ENCODE measurements at regions not wholly inside any gene's neighbourhood (a gene's known extent, or its start where the extent isn't known, plus 50 kb on each side); places are given as distances from the start of the nearest gene placed in this dataset.

- no peak overlapping the region for H3K4me3 ChIP-seq (ENCODE audit: control insufficient read depth in 2 of 3, extremely low read depth in 1 of 3, insufficient read depth in 2 of 3, low read depth in 1 of 3, low read length in 3 of 3)
- DNase-seq (ENCODE audit: low read depth, low spot score) (no peak), FAIRE-seq (no peak)
- no peaks in the 10 kb centered on the region for H3K9me3 ChIP-seq (ENCODE audit: control insufficient read depth, low read depth, low read length)
- no peaks in the 10 kb centered on the region for H3K27me3 ChIP-seq (ENCODE audit: control insufficient read depth, extremely low read depth, insufficient read depth, low read length)
- no peaks in the 10 kb centered on the region for H3K4me1 ChIP-seq (ENCODE audit: control insufficient read depth, extremely low read depth, insufficient read depth, low read length)
- dilution Hi-C loops (cut with MboI; ENCODE audit: extremely low pct_ligation_motif_present, low sequenced_read_pairs), result no loop called here
- no peaks in the 10 kb centered on the region for H3K79me2 ChIP-seq (ENCODE audit: control insufficient read depth, insufficient read depth, low read length)
- no peaks in the 10 kb centered on the region for H3K36me3 ChIP-seq (ENCODE audit: control insufficient read depth in 2 of 2, extremely low read depth in 1 of 2, insufficient read depth in 2 of 2, low read length in 2 of 2)
- no peak overlapping the region for H3K9ac ChIP-seq (ENCODE audit: control insufficient read depth, extremely low read depth, insufficient read depth, low read length)
- H3K27ac ChIP-seq (ENCODE audit: control insufficient read depth, insufficient read depth, low read length), result no peak overlapping the region
- H2AFZ ChIP-seq (ENCODE audit: control insufficient read depth, low read length), result no peak overlapping the region
- no peaks in the 10 kb centered on the region for H3K9me1 ChIP-seq (ENCODE audit: control insufficient read depth, extremely low read depth, insufficient read depth, low read length)
- no peaks in the 10 kb centered on the region for H4K20me1 ChIP-seq (ENCODE audit: control insufficient read depth, extremely low read depth, insufficient read depth, low read length)
- TF ChIP-seq EZH2 (IDR thresholded peaks at IDR 0.05; ENCODE audit: low read length), result no peak
- H3K4me2 ChIP-seq (ENCODE audit: control insufficient read depth, extremely low read depth, insufficient read depth, low read depth, low read length), result no peak overlapping the region
Observed at GRCh38 chr1:240018617-240019016, 73.1 kb upstream of the FMN2 start.

GRCh38 chr1:240019524-240019923 lies 72.2 kb upstream of the FMN2 start:
- H3K27me3 ChIP-seq (ENCODE audit: control insufficient read depth, extremely low read depth, insufficient read depth, low read length), result no peaks in the 10 kb centered on the region
- H3K4me1 ChIP-seq (ENCODE audit: control insufficient read depth, extremely low read depth, insufficient read depth, low read length), result no peaks in the 10 kb centered on the region
- no peaks in the 10 kb centered on the region for H3K9me1 ChIP-seq (ENCODE audit: control insufficient read depth, extremely low read depth, insufficient read depth, low read length)
- TF ChIP-seq EZH2 (IDR thresholded peaks at IDR 0.05; ENCODE audit: low read length) (no peak), CTCF (optimal IDR thresholded peaks at IDR 0.05 in 1 of 3, IDR thresholded peaks at IDR 0.05 in 1 of 3, conservative IDR thresholded peaks at IDR 0.05 in 1 of 3; ENCODE audit: extremely low read depth in 1 of 3, insufficient read depth in 2 of 3, low read length in 3 of 3) (no peak)
- no peak overlapping the region for H3K4me2 ChIP-seq (ENCODE audit: control insufficient read depth, extremely low read depth, insufficient read depth, low read depth, low read length)
- FAIRE-seq (no peak), DNase-seq (ENCODE audit: low read depth, low spot score) (no peak)
- H3K9ac ChIP-seq (ENCODE audit: control insufficient read depth, extremely low read depth, insufficient read depth, low read length), result no peak overlapping the region
- no peaks in the 10 kb centered on the region for H3K9me3 ChIP-seq (ENCODE audit: control insufficient read depth, low read depth, low read length)
- dilution Hi-C loops (cut with MboI; ENCODE audit: extremely low pct_ligation_motif_present, low sequenced_read_pairs), result no loop called here
- H3K79me2 ChIP-seq (ENCODE audit: control insufficient read depth, insufficient read depth, low read length), result no peaks in the 10 kb centered on the region
- no peak overlapping the region for H2AFZ ChIP-seq (ENCODE audit: control insufficient read depth, low read length)
- H3K4me3 ChIP-seq (ENCODE audit: control insufficient read depth in 2 of 3, extremely low read depth in 1 of 3, insufficient read depth in 2 of 3, low read depth in 1 of 3, low read length in 3 of 3), result no peak overlapping the region
- H3K27ac ChIP-seq (ENCODE audit: control insufficient read depth, insufficient read depth, low read length), result no peak overlapping the region
- H3K36me3 ChIP-seq (ENCODE audit: control insufficient read depth in 2 of 2, extremely low read depth in 1 of 2, insufficient read depth in 2 of 2, low read length in 2 of 2), result no peaks in the 10 kb centered on the region
- H4K20me1 ChIP-seq (ENCODE audit: control insufficient read depth, extremely low read depth, insufficient read depth, low read length), result no peaks in the 10 kb centered on the region

GRCh38 chr1:240020871-240021270 lies 70.8 kb upstream of the FMN2 start:
- DNase-seq (ENCODE audit: low read depth, low spot score) (no peak), FAIRE-seq (no peak)
- Histone ChIP-seq H3K4me1 (ENCODE audit: control insufficient read depth, extremely low read depth, insufficient read depth, low read length) (no peaks in the 10 kb centered on the region), H3K4me3 (ENCODE audit: control insufficient read depth in 2 of 3, extremely low read depth in 1 of 3, insufficient read depth in 2 of 3, low read depth in 1 of 3, low read length in 3 of 3) (no peak overlapping the region), H4K20me1 (ENCODE audit: control insufficient read depth, extremely low read depth, insufficient read depth, low read length) (no peaks in the 10 kb centered on the region), H3K4me2 (ENCODE audit: control insufficient read depth, extremely low read depth, insufficient read depth, low read depth, low read length) (no peak overlapping the region), H3K9ac (ENCODE audit: control insufficient read depth, extremely low read depth, insufficient read depth, low read length) (no peak overlapping the region), H3K9me3 (ENCODE audit: control insufficient read depth, low read depth, low read length) (no peaks in the 10 kb centered on the region), H3K36me3 (ENCODE audit: control insufficient read depth in 2 of 2, extremely low read depth in 1 of 2, insufficient read depth in 2 of 2, low read length in 2 of 2) (no peaks in the 10 kb centered on the region), H3K9me1 (ENCODE audit: control insufficient read depth, extremely low read depth, insufficient read depth, low read length) (no peaks in the 10 kb centered on the region), H3K27ac (ENCODE audit: control insufficient read depth, insufficient read depth, low read length) (no peak overlapping the region), H3K79me2 (ENCODE audit: control insufficient read depth, insufficient read depth, low read length) (no peaks in the 10 kb centered on the region), H3K27me3 (ENCODE audit: control insufficient read depth, extremely low read depth, insufficient read depth, low read length) (no peaks in the 10 kb centered on the region), H2AFZ (ENCODE audit: control insufficient read depth, low read length) (no peak overlapping the region)
- dilution Hi-C loops (cut with MboI; ENCODE audit: extremely low pct_ligation_motif_present, low sequenced_read_pairs), result no loop called here
- TF ChIP-seq EZH2 (IDR thresholded peaks at IDR 0.05; ENCODE audit: low read length) (no peak), CTCF (optimal IDR thresholded peaks at IDR 0.05 in 1 of 3, IDR thresholded peaks at IDR 0.05 in 1 of 3, conservative IDR thresholded peaks at IDR 0.05 in 1 of 3; ENCODE audit: extremely low read depth in 1 of 3, insufficient read depth in 2 of 3, low read length in 3 of 3) (no peak)

All from keratinocyte (primary cell).